ENCODE measurements at regions not wholly inside any gene's neighbourhood (a gene's known extent, or its start where the extent isn't known, plus 50 kb on each side); places are given as distances from the start of the nearest gene placed in this dataset.

GRCh38 chr10:130968511-130968910, 343.0 kb downstream of the TCERG1L start:
- TF ChIP-seq CTCF (IDR thresholded peaks at IDR 0.05 in 4 of 5, conservative IDR thresholded peaks at IDR 0.05 in 1 of 5) (no peak), POLR2A (IDR thresholded peaks at IDR 0.05) (no peak)
